ENCODE measurements at regions not wholly inside any gene's neighbourhood (a gene's known extent, or its start where the extent isn't known, plus 50 kb on each side); places are given as distances from the start of the nearest gene placed in this dataset.

DNA sequence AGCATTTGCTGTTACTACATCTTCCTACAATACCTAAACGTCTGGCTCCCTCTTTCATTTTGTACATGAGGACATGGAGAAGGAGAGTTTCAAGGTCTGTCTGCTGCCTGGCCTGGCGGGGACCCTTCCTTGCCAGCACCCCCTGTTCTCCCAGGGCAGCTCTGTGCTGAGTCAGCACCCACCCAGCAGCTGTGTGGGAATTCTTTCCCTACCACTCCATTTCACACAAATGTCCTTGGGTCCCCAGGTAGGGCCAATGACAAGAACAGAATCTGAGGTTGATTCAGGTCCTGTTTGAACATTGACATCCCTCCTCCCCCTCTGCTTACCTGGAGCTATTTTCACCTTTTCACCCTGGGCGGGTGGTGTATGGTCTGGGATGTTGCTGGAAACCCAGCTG is 129.9 kb upstream of the ITGA6 start:
- Histone ChIP-seq H3K79me2 (ENCODE audit: insufficient read depth, low read length) (no peaks in the 10 kb centered on the region), H4K20me1 (ENCODE audit: insufficient read depth, low read length) (no peaks in the 10 kb centered on the region), H3K9ac (ENCODE audit: low read depth, low read length) (no peak overlapping the region), H2AFZ (ENCODE audit: low read depth, low read length) (no peak overlapping the region), H3K4me3 (ENCODE audit: low read depth in 1 of 2, low read length in 2 of 2) (no peak overlapping the region), H3K9me3 (ENCODE audit: insufficient read depth, low read length, severe bottlenecking) (no peaks in the 10 kb centered on the region), H3K4me1 (ENCODE audit: insufficient read depth, low read length) (no peaks in the 10 kb centered on the region), H3K27ac (ENCODE audit: low read length) (no peak overlapping the region), H3K27me3 (ENCODE audit: insufficient read depth, low read length, poor library complexity) (peaks cover 4% of the 10 kb centered on the region), H3K4me2 (ENCODE audit: insufficient read depth, low read length) (no peak overlapping the region), H3K36me3 (ENCODE audit: insufficient read depth, low read length) (no peaks in the 10 kb centered on the region)
- no peak for ATAC-seq (ENCODE audit: insufficient read depth, low read depth)
- DNase-seq, result no peak
- TF ChIP-seq, protein P1, sequence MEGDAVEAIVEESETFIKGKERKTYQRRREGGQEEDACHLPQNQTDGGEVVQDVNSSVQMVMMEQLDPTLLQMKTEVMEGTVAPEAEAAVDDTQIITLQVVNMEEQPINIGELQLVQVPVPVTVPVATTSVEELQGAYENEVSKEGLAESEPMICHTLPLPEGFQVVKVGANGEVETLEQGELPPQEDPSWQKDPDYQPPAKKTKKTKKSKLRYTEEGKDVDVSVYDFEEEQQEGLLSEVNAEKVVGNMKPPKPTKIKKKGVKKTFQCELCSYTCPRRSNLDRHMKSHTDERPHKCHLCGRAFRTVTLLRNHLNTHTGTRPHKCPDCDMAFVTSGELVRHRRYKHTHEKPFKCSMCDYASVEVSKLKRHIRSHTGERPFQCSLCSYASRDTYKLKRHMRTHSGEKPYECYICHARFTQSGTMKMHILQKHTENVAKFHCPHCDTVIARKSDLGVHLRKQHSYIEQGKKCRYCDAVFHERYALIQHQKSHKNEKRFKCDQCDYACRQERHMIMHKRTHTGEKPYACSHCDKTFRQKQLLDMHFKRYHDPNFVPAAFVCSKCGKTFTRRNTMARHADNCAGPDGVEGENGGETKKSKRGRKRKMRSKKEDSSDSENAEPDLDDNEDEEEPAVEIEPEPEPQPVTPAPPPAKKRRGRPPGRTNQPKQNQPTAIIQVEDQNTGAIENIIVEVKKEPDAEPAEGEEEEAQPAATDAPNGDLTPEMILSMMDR (IDR thresholded peaks at IDR 0.05; ENCODE audit: borderline replicate concordance, extremely low read depth, low read length, poor library complexity, severe bottlenecking), result no peak
- no peak for TF ChIP-seq EZH2 (IDR thresholded peaks at IDR 0.05; ENCODE audit: borderline replicate concordance, low read depth, low read length, severe bottlenecking)

DNA sequence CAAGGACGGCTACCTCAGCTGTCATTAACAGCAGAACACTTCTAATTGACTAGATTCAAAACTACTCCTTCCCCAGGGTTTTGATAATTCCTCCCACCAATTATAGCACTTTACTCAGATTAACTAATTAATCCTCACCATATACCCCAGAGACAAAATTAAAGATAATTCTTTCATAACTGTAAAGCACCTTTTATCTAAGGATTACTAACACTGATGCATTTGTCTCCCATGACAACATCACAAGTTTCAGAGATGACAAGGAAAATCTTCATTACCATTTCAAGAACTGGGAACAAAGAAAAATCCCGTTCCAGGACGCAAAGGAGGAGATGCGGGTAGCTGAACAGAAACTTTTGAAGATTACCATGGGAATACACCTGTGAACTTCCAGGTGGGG is 129.4 kb upstream of the ITGA6 start:
- TF ChIP-seq EZH2 (IDR thresholded peaks at IDR 0.05; ENCODE audit: borderline replicate concordance, low read depth, low read length, severe bottlenecking), result no peak
- TF ChIP-seq, protein P1 (IDR thresholded peaks at IDR 0.05; ENCODE audit: borderline replicate concordance, extremely low read depth, low read length, poor library complexity, severe bottlenecking), result no peak

DNA sequence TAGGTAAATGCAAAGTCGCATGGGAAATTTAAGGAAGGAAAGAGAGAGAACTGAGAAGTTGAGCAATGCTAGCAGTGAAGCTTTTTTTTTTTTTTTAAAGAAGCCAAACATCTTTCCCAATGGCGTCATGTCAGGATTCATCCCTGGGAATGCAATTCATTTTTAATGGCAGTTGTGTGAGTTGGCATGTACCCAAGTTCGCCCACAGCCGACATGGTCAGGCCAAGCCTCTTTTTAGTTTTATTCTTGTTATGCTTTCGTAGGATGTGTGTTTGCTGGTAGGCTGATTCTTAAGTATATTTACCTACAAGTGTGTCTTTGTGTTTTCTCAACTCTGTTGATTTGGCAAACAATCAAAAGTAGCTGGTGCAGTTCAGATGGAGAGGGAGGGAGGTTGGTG is 127.6 kb upstream of the ITGA6 start:
- Histone ChIP-seq H3K4me3 (ENCODE audit: low read depth in 1 of 2, low read length in 2 of 2) (no peak overlapping the region), H4K20me1 (ENCODE audit: insufficient read depth, low read length) (no peaks in the 10 kb centered on the region), H3K79me2 (ENCODE audit: insufficient read depth, low read length) (no peaks in the 10 kb centered on the region), H3K4me1 (ENCODE audit: insufficient read depth, low read length) (no peaks in the 10 kb centered on the region), H3K27ac (ENCODE audit: low read length) (no peak overlapping the region), H3K9ac (ENCODE audit: low read depth, low read length) (no peak overlapping the region), H3K36me3 (ENCODE audit: insufficient read depth, low read length) (no peaks in the 10 kb centered on the region), H3K27me3 (ENCODE audit: insufficient read depth, low read length, poor library complexity) (peaks cover 4% of the 10 kb centered on the region), H2AFZ (ENCODE audit: low read depth, low read length) (no peak overlapping the region), H3K9me3 (ENCODE audit: insufficient read depth, low read length, severe bottlenecking) (no peaks in the 10 kb centered on the region), H3K4me2 (ENCODE audit: insufficient read depth, low read length) (no peak overlapping the region)
- ATAC-seq (ENCODE audit: insufficient read depth, low read depth) (no peak), DNase-seq (no peak)
- no peak for TF ChIP-seq EZH2 (IDR thresholded peaks at IDR 0.05; ENCODE audit: borderline replicate concordance, low read depth, low read length, severe bottlenecking)
- TF ChIP-seq, protein P1 (IDR thresholded peaks at IDR 0.05; ENCODE audit: borderline replicate concordance, extremely low read depth, low read length, poor library complexity, severe bottlenecking), result no peak

More for the DNA sequence above, 129.4 kb upstream of the ITGA6 start:
- DNase-seq (no peak), ATAC-seq (ENCODE audit: insufficient read depth, low read depth) (no peak)
- H3K27ac ChIP-seq (ENCODE audit: low read length), result no peak overlapping the region
- no peak overlapping the region for H3K4me2 ChIP-seq (ENCODE audit: insufficient read depth, low read length)
- no peak overlapping the region for H2AFZ ChIP-seq (ENCODE audit: low read depth, low read length)
- no peaks in the 10 kb centered on the region for H4K20me1 ChIP-seq (ENCODE audit: insufficient read depth, low read length)
- no peaks in the 10 kb centered on the region for H3K9me3 ChIP-seq (ENCODE audit: insufficient read depth, low read length, severe bottlenecking)
- no peaks in the 10 kb centered on the region for H3K4me1 ChIP-seq (ENCODE audit: insufficient read depth, low read length)
- H3K4me3 ChIP-seq (ENCODE audit: low read depth in 1 of 2, low read length in 2 of 2), result no peak overlapping the region
- H3K79me2 ChIP-seq (ENCODE audit: insufficient read depth, low read length), result no peaks in the 10 kb centered on the region
- H3K36me3 ChIP-seq (ENCODE audit: insufficient read depth, low read length), result no peaks in the 10 kb centered on the region
- H3K27me3 ChIP-seq (ENCODE audit: insufficient read depth, low read length, poor library complexity), result peaks cover 4% of the 10 kb centered on the region
- H3K9ac ChIP-seq (ENCODE audit: low read depth, low read length), result no peak overlapping the region

DNA sequence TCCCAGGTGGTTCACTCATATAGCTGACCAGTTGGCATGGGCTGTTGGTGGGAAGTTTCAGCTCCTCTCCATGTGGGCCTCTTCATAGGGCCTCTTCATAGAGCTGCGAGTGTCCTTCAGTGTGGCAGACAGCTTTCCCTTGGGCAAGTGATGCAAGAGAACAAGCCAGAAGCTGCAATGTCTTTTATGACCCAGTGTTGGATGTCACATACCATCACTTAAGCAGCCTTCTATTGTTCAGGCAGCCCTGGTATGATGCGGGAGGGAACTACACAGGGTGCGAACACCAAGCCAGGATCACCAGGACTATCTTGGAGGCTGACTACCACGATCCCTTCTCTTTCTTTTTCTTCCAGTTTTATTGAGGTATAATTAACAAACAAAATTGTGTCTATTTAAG is 126.5 kb upstream of the ITGA6 start:
- Histone ChIP-seq H3K4me1 (ENCODE audit: insufficient read depth, low read length) (no peaks in the 10 kb centered on the region), H3K27me3 (ENCODE audit: insufficient read depth, low read length, poor library complexity) (peaks cover 4% of the 10 kb centered on the region), H3K4me3 (ENCODE audit: low read depth in 1 of 2, low read length in 2 of 2) (no peak overlapping the region), H4K20me1 (ENCODE audit: insufficient read depth, low read length) (no peaks in the 10 kb centered on the region), H3K36me3 (ENCODE audit: insufficient read depth, low read length) (no peaks in the 10 kb centered on the region), H3K79me2 (ENCODE audit: insufficient read depth, low read length) (no peaks in the 10 kb centered on the region), H3K4me2 (ENCODE audit: insufficient read depth, low read length) (no peak overlapping the region), H3K9ac (ENCODE audit: low read depth, low read length) (no peak overlapping the region), H3K27ac (ENCODE audit: low read length) (no peak overlapping the region), H3K9me3 (ENCODE audit: insufficient read depth, low read length, severe bottlenecking) (no peaks in the 10 kb centered on the region), H2AFZ (ENCODE audit: low read depth, low read length) (no peak overlapping the region)
- ATAC-seq (ENCODE audit: insufficient read depth, low read depth), result no peak
- no peak for DNase-seq
- TF ChIP-seq, protein P1 (IDR thresholded peaks at IDR 0.05; ENCODE audit: borderline replicate concordance, extremely low read depth, low read length, poor library complexity, severe bottlenecking), result no peak
- TF ChIP-seq EZH2 (IDR thresholded peaks at IDR 0.05; ENCODE audit: borderline replicate concordance, low read depth, low read length, severe bottlenecking), result no peak
